ENCODE measurements at regions not wholly inside any gene's neighbourhood (a gene's known extent, or its start where the extent isn't known, plus 50 kb on each side); places are given as distances from the start of the nearest gene placed in this dataset.
"Not testable (repeated sequence)": the region's sequence is repeated elsewhere in the genome, so short reads cannot be mapped to it uniquely, and the experiment has no call there.

DNA sequence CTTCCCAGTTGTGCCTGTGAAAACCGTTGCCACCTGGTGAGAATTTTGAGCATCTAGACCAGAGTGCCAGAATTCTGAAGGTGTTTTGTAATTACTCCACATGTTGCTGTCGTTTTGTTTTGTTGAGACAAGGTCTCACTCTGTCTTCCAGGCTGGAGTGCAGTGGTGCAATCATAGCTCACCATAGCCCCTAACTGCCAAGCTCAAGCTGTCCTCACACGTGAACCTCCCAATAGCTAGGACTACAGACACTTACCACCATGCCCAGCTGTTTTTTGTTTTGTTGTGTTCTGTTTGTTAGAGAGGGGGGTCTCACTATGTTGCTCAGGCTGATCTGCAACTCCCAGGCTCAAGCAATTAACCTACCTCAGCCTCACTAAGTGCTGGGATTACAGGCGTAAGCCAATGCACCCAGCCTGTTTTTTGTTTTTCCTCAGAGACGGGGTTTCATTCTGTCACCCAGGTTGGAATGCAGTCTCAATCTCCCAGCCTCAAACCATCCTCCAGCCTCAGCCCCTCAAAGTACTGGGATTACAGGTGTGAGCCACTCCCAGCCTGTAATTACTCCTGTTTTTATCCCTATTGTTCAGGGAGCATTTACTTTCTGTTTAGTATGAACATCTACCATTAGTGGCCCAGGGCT, 121.1 kb upstream of the DMRT1 start:
- no peak for DNase-seq

DNA sequence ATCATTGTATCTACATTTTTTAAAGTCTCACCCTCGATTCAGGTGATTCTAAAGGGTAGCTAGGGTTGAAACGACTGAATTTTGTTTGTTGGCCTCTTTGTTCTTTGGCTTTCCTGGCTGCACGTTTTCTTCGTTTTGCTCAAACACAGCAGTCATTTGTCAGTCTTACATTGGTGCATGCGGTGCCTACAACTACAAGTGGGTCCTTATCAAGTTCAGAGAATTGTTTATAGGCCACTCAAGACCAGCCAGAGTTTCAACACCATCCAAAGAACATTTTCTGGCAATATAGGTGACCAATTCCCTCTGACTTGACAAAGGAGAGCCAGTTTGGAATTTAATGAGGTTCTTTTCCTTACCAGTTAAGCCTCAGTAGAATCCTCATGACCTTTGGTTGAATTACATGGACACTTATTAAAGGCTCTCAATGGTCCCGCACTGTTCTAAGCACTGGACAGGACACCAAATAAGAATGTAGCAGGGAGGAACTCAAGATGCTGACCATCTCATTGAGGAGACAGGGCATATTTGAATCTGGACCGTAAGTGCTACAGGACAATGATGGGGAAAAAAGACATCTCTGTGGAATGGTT, 119.0 kb upstream of the DMRT1 start:
- DNase-seq = no peak

DNA sequence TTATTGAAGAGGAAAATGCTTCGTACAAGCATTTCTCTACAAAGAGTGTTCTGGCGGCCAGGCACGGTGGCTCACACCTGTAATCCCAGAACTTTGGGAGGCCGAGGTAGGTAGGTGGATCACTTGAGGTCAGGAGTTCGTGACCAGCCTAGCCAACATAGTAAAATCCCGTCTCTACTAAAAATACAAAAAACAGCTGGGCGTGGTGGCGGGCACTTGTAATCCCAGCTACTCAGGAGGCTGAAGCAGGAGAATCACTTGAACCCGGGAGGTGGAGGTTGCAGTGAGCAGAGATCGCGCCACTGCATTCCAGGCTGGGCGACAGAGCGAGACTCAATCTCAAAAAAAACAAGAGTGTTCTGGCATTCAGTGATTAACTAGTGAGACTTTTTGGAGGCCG, 117.0 kb upstream of the DMRT1 start:
- not testable (repeated sequence) for DNase-seq

DNA sequence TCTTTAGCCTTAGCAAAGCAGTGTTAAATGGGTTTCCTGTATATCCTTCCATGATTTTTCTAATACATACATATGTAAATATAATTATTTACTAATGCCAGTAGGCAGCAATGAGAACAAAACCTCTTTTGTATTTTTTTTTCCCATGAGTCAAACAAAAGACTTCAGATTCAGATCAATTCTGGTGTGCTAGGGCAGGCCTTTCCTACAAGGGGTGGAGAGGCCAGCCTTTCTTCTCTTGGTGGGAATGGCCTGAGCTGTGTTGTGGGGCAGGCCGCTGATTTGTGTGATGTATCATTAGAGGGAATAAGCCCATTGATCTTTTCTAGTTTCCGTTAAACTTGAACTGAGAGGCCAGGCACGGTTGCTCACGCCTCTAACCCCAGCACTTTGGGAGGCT, 115.5 kb upstream of the DMRT1 start:
- DNase-seq = no peak

DNA sequence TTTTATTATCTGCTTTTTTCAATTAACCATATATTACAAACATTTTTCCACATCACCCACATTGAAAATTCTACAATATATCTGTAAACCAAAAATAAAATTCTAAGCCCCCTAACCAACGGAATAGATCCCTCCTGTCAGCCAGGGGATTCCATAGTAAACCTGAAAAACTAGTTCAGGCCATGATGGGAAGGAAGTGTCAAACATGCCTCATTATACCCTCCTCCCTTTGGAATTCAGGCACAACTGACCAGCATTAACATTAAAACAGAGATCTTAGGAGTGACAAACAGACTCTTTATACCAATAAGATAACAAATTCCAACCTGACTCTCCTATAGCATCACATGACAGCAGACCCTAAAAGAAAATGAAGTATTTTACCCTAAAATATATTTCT, 113.7 kb upstream of the DMRT1 start:
- no peak for DNase-seq

DNA sequence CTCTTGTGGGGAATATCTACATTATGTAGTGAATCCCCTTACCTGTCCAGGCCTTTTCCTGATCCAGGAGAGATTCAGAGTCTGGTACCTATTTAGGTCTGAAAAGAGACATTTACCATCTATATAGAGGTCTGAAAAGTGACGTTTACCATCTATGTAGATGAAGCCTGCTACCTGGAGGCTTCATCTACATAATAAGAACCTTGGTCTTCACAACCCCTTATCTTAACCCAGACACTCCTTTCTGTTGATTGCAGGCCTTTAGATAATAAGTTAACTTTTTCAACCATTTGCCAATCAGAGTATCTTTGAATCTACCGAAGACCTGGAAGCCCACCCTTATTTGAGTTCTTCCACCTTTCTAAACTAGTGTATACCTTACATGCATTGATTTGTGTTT, 113.0 kb upstream of the DMRT1 start:
- DNase-seq = no peak

DNA sequence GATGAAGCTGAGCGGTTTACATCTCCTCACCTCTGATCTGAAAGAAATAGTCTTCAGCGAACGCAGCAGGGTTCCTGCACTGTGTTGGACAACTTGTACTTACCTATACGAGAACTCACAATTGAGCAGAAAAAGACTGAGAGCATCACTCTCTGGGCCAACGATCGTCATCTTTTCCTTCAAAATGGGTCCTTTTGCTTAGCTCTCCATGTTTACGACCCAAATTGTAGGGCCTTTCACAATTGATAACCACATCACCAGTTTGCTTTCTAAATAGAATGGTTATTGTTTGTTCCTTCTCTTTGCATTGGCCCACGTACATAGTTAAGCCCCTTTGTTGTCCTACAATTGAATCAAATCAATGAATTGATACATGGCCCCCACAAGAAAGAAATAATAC, 110.0 kb upstream of the DMRT1 start:
- no peak for DNase-seq

DNA sequence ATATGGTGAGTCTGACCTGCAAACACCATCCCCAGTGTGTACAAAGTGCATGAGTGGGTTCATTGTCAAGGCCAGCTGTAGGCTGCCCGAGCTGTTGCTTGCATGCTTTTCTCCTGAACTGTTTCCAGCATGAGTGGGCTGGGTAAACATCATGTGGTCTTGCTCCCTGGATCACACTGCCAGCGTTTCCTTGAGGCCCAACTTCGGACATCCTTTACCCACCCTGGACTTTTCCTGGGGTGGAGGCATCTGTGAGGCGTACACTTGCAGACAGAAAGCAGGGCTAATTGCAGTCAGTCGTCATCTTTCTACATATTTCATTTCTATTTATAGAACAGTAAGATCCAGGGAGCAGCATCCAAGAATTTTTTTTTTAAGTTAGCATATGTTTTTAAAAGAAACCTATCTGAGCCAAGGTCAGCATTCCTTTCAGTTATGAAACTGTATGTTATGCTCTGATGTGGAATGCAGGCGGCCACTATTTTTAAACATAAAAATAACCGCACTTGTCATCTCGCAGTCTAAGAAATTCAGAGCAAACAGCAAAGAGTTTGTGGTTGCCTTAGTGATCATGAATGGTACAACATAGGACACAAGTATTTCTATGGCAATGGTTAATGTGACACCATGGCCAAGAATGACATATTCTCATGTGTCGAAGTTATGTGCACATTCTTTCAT, 106.5 kb upstream of the DMRT1 start:
- no peak for DNase-seq

DNA sequence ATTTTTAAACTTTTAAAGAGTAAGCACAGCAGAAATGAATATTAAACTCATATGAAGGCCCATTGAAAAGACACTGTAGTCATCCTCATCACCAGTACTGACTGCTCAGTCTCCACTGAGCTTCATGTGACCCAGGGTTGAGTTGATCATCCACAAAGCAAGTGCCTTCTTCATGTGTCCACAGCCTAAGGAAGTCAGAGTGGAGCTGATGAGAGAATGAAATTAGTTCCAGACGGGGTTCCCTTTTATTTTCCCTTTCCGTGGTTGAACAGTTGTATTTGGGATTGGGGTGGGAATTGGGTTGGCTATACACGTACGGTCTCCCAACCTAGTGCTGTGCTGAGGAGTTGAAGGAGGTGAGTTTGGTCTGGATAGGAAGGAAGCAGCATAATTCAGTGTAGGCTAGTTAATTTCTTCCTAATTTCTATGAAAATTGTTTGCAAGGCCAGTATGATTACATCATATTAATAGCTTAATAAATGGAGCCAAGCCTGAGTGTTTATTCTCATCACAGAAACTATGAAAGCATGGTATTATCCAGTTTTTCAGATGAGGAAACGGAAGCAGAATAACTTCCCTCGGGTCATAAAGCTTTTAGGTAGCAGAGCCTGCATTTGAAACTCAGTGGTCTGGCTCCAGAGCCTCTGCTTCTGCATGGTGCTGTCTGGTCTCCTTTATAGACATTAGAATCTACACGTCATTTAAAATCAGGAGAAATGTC, 103.9 kb upstream of the DMRT1 start:
- DNase-seq = no peak

DNA sequence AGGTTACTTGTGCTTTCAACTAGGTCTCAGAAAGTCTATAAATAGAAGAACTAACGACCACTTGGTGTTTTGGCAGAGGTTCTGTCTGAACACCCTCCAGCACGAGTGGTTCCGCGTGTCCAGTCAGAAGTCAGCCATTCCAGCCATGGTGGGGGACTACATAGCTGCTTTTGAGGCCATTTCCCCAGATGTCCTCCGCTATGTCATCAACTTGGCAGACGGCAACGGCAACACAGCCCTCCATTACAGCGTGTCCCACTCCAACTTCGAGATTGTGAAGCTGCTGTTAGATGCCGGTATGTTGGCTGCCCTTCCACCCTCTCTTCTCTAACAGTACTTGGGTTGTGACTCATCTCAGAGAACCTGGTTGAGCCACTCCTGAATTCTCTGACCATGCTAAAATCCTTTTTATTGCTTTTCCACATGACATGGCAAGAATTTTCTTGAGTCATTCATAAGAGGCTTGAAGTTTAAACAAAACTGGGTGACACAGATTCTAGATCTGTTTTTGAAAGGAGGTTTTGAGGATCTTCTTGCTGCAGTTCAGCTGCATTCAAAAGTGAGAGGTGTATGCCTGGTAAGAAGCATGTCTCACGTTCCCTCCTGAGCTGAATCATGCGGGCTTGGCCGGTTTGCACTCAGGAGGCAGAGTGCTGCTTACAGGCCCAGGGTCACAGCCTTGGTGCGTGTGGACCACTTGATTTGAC, 103.1 kb upstream of the DMRT1 start:
- no peak for DNase-seq

DNA sequence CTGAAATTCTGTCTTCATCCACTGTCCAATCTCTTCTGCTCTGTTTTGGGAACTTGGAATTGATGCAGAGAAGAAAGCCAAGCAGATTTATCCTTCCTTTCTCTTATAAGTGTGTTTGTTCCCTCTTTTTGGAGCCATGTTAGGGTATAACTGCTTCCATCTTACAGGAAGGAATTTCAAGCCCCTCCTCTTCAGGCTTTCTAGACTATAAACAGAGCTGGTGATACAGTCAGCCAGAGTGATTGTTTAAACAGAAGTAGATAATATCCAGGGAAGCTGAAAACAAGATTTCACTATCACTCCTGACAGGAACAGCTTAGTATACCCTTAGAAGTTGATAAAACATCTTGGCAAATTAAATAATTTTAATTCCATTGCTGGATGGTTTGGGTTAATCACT, 102.1 kb upstream of the DMRT1 start:
- DNase-seq = no peak

DNA sequence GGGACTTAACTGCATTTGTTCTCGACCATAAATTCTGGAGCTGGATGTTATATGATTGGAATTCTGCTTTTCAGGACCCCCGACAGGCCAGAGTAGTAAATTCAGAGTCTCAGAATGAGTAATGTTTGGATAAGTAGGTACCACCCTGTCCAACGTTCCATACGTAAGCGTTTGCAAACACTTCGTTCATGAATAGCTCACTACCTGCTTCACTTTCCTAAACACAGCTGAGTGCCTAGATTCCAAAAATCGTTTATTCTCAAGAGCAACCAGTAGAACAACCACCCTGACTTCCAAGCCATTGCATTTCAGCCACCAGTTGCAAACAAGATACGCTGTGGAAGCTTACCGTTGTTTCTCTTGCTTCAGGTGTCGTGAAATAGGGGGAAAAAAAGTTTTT, 101.3 kb upstream of the DMRT1 start:
- no peak for DNase-seq

DNA sequence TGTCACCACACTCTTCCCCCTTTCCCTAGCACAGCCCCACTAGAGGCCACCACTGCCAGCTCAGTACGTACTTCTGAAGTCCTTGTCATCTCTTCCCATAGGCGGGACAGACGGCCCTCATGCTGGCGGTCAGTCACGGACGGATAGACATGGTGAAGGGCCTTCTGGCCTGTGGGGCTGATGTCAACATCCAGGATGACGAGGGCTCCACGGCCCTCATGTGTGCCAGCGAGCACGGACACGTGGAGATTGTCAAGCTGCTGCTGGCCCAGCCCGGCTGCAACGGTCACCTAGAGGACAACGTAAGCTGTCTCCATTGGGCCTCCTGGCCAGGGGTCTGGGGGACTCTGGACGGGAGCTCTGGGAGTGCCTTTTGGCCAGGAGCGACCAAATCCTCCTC, 99.4 kb upstream of the DMRT1 start:
- no peak for DNase-seq

DNA sequence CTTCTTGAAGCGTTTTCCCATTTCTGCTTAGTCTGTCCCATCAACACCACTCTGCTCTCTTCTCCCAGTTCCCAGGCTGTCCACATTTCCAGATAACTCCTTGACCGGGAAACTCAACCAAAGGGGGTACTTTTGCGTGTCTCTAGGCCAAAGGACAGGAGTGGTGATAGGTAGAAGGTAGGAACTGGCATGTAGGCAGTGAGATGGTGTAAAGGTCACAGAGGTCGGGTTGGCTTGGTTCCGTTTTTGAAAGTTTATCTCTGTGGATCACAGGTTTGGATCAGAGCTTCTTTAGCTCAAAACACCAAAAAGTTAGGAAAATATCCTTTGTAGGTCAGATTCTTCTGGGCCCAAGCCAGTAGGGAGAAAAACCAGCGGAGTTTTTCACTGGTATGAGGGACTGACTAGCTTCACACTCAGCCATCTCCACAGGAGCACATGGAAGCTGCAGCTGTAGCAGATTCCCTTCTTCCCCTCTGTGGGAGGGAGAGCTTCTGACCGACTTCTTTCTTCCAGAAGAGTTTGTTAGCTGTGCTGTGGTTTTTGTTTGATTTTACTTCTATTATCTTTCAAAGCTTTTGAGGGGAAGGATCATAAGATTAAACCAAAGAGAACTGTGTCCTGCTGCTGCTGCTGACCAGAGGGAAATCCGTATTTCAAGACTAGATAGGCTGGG, 98.4 kb upstream of the DMRT1 start:
- no peak for DNase-seq

DNA sequence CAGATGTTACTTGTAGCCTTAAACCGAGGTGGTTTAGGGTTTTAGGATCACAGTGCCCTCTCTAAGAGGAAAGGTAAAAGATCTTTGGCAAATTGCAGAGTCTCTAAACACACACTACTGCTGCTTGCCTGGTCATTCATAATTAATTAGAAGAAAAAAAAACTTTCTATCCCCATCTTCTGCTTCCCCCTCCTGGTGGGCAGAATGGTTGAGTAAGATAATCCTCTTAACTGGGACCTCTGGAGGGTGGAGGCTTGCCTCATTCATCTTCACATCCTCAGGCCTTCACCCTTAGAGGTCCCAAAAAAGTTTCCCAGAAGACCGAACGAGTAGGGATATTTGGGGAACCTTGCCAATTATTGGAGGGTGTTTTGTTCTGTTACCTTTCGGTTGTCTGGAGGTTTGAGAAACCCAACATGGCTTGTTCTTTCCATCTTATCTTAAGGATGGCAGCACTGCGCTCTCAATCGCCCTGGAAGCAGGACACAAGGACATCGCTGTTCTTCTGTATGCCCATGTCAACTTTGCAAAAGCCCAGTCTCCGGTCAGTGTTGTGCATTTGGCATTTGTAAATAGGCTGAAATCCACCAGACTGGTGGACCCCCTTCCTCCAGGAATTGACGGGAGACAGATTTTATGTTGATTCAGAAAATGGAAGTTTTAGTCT, 97.3 kb upstream of the DMRT1 start:
- DNase-seq = no peak

DNA sequence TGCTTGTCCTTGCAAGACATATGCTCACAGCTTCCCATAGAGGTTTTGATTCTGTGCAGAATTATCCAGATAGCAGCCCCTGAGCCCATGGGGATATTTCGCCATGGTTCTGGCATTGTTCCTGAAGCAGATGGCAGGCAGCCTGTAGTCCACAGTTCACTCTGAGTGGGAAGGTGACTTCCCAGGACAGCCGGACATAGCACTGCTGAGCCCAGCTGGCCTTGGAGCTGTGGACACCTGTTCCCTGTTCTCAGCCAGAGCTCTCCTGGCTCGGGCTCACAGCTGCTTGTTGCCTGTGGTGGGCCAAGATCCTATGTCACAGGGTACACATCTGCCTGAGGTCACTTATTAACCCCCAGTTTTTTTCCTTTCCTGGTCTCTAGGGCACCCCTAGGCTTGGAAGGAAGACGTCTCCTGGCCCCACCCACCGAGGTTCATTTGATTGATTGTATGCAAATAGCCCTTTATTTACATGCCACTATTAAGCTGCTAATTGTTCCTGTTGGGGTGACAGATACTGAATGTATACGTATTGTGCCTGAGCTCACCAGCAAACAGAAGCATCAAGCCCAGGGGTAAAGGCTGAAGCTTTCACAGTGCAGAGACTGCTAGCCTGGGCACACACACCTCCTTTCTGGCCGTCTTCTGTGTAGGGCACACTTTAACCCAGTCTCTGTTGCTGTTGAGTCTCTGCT, 96.6 kb upstream of the DMRT1 start:
- no peak for DNase-seq

DNA sequence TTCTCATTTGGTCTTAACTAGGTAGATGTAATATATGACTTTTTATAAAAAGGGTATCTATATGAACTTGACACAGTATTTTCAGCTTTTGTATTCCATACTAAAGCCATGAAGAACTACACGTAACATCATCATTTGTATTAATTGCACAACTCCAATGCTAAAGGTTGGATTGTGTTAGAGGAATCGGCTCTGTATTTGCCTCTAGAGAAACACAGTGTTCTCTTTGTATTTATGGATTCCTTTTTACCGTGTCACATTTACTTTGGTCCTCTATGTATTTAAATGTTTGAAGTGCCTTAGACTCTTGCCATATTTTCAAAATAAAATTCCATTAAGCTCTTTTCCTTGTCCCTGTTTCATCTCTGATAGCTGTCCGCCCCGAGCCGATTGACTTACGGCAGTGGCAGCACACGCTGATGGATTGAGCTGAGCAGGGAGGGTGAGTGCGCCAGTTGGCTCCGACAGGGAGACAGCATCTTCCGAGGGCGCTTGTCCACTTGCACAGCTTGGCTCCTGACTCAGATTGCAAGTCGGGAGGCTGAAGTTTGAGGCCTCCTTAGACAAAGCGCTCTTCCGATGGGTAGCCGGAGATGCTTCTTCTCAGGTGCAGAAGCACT, 95.6 kb upstream of the DMRT1 start:
- DNase-seq = no peak

DNA sequence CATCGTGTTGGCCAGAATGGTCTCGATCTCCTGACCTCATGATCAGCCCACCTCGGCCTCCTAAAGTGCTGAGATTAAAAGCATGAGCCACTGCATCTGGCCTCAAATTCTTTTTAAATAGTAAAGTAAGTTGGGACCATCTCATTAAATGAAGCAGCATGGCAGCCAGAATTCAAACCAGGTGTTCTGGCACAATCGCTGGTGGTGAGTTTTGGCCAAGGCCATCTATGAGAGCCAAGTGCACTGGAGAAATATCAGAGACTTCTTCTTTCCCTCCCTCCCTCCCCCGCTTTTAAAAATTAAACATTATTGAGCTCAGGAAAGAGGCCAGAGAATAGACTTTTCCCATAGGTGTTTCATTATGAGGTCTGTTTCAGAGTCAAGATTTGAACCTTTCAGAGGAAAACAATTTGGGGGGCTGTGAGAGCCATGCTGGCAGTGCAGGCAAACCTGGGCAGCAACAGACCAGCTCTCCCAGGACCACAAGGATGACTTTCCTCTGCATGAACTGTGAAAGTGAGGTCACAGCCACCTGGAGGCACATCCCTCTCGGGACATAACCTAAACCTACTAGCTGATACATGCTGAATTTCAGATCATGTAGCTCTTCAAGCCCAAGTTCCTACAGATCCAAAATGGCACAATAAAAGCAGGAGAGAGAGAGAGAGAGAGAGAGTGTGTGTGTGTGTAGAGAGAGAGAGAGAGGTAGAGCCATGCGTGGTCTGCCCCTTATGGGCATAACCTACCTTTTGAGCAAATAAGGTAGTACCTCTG, 94.6 kb upstream of the DMRT1 start:
- no peak for DNase-seq

DNA sequence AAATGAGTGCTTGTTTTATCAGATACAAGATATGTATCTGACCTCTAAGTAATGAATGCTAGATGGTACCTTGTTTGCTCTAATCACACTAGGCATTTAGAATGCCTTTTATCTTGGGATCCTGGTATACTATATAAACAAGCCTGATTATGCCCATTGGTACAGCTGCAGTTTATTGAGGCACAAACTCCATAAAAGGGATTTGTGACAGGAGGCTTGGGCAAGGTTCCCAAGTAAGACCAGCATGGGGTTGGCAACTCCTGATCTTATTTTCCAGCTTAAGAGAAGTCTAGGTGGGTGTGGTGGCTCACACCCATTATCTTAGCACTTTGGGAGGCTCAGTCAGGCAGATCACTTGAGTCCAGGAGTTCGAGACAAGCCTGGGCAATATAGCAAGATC, 93.9 kb upstream of the DMRT1 start:
- DNase-seq = no peak

DNA sequence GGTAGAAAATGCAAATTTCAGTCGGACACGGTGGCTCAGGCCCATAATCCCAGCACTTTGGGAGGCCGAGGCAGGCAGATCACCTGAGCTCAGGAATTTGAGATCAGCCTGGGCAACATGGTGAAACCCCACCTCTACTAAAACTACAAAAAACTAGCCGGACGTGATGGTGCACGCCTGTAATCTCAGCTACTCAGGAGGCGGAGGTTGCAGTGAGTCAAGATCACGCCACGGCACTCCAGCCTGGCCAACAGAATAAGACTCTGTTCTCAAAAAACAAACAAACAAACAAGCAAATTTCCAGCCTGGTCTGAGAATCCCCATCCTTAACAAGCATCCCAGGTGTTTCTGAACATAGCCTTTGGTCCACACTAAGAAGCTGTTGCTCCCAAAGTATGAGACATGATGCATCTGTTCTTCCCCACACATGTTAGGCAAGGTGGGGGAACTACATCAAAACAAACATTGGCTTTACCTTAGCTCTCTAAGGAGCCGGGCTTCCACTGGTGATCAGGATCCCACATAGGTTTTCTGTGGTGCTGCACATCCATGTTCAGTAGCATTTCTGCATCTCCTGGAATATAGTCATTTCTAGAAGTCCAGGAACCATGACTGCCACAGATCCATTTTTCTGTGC, 92.5 kb upstream of the DMRT1 start:
- peak; percentile 34 for DNase-seq

Data from NK-92 treated with Interleukin-12 subunit alpha and Interleukin-12 subunit beta, amount 100 ng/mL, for 24 hours (cell line).